HG03432 (cell line): ENCODE measurements at regions not wholly inside any gene's neighbourhood (a gene's known extent, or its start where the extent isn't known, plus 50 kb on each side); places are given as distances from the start of the nearest gene placed in this dataset.

Experiments used
- ATAC-seq: cut with Tn5 transposase; IDR thresholded peaks from one replicate; pipeline ENCODE4 v1.9.1; 2021; ENCODE audit warnings: mild to moderate bottlenecking, moderate library complexity; ENCODE audit not compliant: unreplicated experiment

- no peak for ATAC-seq
These were observed 52.1 kb upstream of the FAM169A start for GRCh38 chr5:74918232-74918669.

- no peak for ATAC-seq
These were observed 50.9 kb upstream of the FAM169A start for GRCh38 chr5:74916831-74917710.
